ENCODE measurements at regions not wholly inside any gene's neighbourhood (a gene's known extent, or its start where the extent isn't known, plus 50 kb on each side); places are given as distances from the start of the nearest gene placed in this dataset.

GRCh38 chr3:20909511-20909910 lies 723.5 kb upstream of the SGO1 start:
- TF ChIP-seq CTCF (IDR thresholded peaks at IDR 0.05) (no peak), EP300 (IDR thresholded peaks at IDR 0.05) (no peak), POLR2A (IDR thresholded peaks at IDR 0.05) (no peak)
